ENCODE measurements at regions not wholly inside any gene's neighbourhood (a gene's known extent, or its start where the extent isn't known, plus 50 kb on each side); places are given as distances from the start of the nearest gene placed in this dataset.

DNA sequence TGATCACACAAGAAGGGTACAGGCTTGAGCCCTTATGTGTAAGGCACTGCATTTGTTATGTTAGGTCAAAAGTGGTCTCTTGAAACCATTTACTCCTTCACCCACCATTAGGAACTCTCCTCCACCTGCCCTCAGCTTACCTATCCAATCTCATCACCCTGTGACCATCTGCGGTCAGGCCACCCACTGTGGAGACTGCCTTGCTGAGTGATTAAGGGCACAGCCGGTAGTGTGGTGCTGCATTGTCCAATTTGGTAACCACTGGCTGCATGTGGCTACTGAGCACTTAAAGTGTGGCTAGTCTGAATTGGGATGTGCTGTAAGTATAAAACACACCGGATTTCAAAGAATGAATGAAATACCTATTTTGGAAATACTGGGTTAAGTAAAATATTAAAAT is 177.1 kb upstream of the PARP11 start:
- TF ChIP-seq, protein P1, sequence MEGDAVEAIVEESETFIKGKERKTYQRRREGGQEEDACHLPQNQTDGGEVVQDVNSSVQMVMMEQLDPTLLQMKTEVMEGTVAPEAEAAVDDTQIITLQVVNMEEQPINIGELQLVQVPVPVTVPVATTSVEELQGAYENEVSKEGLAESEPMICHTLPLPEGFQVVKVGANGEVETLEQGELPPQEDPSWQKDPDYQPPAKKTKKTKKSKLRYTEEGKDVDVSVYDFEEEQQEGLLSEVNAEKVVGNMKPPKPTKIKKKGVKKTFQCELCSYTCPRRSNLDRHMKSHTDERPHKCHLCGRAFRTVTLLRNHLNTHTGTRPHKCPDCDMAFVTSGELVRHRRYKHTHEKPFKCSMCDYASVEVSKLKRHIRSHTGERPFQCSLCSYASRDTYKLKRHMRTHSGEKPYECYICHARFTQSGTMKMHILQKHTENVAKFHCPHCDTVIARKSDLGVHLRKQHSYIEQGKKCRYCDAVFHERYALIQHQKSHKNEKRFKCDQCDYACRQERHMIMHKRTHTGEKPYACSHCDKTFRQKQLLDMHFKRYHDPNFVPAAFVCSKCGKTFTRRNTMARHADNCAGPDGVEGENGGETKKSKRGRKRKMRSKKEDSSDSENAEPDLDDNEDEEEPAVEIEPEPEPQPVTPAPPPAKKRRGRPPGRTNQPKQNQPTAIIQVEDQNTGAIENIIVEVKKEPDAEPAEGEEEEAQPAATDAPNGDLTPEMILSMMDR (conservative IDR thresholded peaks at IDR 0.05): no peak
- no peak for TF ChIP-seq EZH2 (IDR thresholded peaks at IDR 0.05; ENCODE audit: low read depth)

Measured in PC-9 (cell line).